ENCODE measurements at regions not wholly inside any gene's neighbourhood (a gene's known extent, or its start where the extent isn't known, plus 50 kb on each side); places are given as distances from the start of the nearest gene placed in this dataset.

DNA sequence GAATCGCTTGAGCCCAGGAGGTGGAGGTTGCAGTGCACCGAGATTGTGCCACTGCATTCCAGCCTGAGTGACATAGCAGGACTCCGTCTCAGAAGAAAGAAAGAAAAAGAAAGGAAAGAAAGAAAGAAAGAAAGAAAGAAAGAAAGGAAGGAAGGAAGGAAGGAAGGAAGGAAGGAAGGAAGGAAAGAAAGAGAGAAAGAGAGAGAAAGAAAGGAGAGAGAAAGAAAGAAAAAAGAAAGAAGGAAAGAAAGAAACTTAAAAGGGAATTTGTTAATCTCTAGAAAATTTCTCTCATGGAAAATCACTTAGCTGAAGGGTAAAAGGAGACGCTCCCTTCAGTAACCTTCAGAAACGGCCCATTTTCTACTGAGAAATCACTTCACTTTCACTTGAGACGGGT is 279.5 kb upstream of the KLF6 start:
- no peak for DNase-seq (ENCODE audit: low read depth)

DNA sequence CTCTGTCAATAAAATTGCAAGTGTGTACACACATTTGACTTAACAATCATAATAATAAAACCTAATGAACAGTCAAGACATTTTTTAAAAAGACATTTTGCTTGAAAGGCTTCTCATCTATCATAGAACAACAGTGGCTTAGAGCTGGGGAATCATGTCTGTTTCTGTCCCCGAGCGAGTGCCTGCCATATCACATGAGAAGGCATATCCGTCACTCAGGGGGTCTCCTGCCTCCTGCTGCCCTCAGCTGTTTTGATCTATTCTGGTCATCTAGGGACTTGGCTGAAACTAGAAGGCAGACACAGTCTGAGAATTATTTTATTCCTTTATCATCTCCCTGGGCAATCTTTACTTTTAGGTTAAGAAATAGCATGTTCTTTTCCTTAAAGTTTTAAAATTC is 278.7 kb upstream of the KLF6 start:
- DNase-seq (ENCODE audit: low read depth): no peak

DNA sequence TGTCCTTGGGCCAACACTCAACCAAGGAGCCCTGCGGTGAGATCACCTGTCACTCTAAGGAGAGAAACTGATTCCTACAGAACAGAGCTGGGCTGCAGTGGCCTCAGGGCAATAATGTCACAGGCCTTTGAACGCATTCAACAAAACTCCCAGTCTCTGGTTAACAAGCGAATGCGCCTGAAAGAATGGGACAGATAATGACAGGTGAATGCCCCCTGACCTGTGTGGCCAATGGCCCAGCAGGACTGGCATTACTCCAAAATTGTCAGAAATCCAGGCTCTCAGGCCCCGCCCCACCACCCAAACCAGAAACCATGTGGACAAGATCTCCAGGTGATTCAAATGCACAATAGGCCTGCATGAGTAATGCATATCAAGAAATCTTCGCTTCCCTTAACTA is 277.7 kb upstream of the KLF6 start:
- no peak for DNase-seq (ENCODE audit: low read depth)

DNA sequence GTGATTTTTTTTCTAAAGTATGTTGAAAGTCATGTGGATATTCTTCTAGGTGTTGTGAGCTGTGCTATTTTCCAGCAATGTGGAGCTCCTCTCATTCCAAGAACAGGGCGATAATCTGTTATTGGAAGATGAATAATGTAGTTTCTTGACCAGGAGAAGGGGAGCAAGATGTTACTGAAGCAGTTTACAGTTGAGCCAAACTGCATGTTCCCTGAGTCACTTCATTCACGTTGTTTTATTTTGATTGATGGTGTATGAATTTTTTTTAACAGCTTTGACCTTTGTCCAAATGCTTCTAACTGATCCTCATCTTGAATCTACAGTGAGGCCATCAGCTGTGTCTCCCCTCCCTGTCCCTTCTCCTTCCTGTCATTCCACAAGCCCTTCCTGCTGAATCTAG is 277.1 kb upstream of the KLF6 start:
- DNase-seq (ENCODE audit: low read depth): no peak

DNA sequence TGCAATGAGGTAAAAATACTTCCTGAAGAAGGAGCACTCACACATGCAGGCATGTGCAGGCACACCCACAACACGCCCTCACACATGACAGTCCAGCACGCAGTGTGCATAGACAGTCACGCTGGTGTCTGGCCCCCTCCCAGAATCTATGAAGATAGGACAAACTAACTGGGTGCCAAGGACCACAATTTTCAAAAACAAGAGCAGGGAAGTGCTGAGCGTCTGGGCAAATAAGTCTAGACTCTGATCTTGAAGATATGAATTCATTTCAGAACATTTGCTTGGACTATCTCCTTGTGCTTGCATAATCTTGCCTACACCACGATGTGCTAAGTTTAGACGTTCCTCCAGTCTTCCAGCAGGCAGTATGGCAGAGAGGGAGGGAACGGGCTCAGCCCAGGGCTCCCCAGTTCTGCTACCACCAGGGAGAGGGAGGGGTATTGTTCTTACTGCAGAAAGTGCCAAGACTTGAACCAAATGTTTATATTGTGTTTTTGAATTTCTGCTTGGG is 276.5 kb upstream of the KLF6 start:
- no peak for DNase-seq (ENCODE audit: low read depth)

DNA sequence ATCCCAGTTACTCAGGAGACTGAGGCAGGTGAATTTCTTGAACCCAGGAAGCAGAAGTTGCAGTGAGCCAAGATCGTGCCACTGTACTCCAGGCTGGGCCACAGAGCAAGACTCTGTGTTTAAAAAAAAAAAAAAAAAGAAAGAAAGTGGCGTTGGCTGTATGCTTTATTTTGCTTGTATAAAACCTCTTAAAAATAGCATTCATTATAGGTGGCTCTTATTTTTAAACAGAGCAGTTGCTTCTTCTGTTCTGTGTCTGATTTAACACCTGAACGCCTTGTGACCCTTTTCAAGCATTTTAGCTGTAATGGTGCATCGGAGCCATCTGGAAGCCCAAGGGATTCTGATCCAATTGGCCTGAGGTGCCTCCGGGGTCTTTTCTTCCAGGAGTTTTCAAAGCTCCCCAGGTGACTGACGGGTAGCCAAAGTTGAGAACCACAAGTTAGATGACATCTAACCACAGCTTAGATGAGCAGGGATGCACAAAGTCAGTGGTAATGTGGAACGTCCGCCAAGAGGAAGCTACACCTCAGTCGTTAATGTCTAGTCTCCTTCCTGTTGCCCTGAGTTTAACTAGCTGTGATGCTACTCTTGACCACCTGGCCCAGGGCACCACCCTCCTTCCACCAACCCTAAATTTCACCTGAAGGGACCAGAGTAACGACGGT is 274.6 kb upstream of the KLF6 start:
- DNase-seq (ENCODE audit: low read depth): no peak

DNA sequence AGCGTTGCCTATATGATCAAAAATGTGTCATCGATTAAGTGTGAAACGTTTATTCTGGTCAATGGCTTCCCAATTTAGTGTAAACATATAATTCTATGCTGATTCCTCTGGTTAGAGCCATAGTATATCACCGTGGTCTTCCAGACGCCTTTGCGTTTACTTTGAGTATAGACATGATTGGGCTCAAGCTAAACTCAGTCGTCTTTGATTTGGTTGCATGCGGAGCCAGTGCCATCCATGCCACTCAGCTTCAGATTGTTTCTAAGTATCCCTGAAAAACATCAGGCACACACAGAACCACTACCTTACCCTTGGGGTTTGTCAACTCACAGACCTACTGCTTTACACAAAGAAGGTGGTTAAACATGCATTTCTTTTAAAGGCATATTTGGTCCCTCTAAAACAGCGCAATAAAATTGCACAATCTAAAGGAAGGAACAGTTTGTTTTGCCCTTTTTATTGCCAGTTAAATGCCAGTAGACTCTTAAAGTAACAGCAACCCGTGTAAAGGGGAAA is 273.6 kb upstream of the KLF6 start:
- no peak for DNase-seq (ENCODE audit: low read depth)

DNA sequence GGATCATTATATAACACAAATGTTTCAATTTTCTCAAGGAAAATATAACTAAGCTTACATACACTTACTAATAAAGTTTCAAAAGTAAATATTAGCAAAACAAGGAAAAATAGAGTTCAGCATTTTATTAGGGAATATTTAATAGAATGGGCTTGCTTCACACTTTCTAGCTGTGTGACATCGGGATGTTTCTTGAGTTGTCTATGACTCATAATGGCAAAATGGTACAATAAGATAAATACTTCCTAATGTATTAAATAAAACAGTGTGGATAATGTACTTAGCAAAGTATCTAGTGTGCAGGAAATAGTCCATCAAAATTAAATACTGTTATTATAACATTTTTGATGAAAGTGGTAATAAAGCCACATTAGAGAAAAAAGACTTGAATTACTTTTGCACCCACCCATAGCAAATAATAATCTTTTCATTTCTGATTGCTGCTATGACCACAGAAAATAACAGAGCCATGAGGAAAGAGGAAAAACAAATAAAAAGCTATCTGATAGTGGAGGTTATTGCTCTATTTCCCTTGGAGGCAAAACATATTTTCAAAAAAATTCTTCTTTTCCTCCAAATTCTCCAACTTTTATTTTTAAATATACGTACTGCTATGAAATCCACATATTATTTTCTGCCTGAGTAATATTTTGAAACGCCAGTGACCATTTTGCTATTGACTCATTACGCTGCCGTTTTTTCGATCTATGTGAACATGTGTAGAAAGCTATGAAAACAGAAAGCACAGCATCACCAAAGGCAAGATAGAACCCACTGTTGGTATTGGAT is 272.9 kb upstream of the KLF6 start:
- DNase-seq (ENCODE audit: low read depth): no peak

DNA sequence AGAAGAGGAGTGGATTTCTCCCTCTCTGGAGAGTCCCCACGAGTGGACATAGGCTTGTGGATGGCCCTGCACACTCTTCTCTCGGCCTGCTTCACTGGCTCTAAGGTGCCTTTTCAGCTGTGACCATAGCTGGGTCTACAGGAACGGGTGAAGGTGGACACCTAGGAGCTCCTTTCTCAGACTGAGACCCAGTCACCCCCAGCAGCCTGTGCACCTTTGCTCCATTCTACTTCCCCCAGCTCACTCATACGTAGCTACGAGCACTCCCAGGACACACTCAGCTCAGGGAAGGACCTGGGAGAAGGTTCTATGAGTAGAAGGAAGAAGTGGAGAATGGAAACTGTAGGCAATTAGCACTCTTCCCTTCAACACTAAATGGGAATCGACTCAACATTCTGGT is 272.0 kb upstream of the KLF6 start:
- no peak for DNase-seq (ENCODE audit: low read depth)

DNA sequence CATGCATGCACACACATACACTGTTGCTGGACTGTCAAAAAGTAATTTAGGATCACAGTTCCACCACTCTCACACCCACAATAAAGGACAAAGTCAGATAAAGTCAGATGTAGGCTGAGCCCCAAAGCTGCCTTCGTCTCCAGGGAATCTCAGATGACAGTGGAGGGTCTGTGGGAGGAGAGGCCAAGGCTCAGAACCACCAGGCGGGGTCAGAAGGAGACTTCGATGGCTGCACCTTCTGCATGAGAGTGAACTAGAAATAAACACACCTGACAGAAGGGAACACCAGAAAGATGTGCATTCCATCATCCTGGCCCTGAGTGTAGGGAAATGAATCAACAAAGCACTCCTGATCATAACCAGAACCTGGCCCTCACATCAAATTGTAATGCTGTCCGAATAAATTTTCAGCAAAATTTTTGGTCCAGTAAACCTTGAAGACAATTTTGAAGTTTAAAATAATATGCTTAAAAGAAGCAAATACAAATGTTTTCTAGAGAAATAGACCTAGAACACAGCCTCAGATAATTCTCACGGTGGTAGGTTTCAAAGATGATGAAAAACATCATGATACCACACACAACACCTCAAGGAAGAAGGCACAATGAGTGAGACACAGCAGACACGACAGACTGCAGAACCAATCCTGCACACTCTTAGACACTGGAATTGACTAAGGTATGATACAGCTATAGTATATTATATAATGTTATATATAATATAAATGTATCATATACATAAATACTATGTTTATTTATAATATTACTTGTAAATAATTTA is 269.8 kb upstream of the KLF6 start:
- no peak for DNase-seq (ENCODE audit: low read depth)

DNA sequence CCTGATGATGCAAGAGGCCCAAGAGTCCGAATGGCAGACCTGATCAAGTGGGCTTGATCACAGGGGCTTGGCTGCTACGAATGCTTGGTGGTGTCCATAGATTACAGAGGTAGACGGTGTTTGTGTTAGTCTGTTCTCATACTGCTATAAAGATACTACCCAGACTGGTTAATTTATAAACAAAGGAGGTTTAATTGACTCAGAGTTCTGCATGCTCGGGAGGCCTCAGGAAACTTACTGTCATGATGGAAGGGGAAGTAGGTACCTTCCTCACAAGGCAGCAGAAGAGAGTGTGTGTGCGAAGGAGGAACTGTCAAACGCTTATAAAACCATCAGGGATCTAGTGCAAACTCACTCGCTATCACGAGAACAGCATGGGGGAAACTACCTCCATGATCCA is 268.9 kb upstream of the KLF6 start:
- no peak for DNase-seq (ENCODE audit: low read depth)

DNA sequence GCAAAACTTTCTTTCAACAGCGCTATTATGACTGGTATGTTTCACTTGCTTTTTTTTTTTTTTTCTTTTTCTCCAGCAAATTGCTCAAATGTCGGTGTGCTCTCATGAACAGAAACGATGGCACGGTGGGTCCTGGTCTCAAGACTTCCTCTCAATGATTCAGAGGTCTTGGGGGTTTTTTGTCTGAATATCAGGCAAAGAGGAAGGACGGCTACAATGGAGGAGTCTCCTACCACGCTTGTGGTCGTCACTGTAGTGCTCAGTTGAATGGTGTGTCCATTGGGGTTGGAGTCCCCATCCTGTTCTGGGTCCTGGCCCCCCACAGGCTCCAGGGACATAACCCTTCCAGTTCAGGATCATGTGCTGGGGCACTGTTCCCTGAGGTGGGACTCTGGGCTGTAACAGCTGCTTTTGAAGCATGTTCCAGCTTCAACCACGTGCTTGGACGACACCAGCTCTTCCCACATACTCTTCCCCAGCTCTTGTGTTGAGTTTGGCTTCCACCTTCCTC is 266.7 kb upstream of the KLF6 start:
- peak; percentile 37 for DNase-seq (ENCODE audit: low read depth)

DNA sequence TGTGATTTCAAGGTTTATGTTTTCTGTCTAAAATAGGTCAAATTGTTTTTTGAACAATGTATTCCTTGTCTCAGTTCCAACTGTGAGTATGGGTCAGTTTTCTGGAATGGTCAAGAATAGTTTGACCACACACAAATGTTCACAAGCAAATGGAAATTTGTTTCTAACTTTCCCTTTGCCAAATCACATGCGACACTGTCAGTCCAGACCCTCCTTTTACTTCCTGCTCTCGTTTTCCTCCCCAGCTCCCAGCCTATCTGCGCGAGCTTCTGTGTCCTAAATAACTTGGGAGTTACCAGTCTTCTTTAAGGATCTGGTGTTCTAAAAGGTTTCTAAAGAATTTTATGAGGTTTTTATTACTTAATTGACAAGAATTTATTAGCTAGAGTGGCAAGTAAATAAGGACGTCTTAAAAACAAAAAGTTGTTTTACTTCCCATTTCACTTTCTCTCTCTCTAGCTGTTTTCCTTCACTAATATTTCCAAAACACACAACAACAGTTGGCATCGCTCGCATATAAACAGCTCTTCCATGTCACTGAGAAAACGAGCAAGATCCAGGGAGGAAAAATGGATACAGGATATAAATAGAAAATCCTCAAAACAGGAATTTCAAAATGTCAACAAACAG is 266.1 kb upstream of the KLF6 start:
- DNase-seq (ENCODE audit: low read depth): peak; percentile 75

DNA sequence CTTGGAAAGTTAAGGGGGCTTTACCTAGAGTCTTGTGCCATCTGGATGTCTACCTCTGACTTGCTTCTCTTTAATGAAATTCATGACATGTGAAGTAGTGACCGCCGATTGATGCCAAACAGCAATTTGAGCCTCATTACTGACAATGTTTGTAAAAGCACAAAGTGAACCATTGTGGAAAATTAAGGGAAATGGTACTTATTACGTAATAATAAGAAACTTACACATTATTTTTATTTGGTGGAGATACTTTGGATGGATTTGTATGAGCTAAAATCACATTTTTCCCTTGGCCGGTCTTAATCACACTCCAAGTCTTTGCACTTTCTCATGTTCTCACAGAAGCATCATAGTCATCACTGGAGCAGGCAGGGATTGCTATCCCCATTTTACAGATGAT is 265.1 kb upstream of the KLF6 start:
- DNase-seq (ENCODE audit: low read depth): no peak

DNA sequence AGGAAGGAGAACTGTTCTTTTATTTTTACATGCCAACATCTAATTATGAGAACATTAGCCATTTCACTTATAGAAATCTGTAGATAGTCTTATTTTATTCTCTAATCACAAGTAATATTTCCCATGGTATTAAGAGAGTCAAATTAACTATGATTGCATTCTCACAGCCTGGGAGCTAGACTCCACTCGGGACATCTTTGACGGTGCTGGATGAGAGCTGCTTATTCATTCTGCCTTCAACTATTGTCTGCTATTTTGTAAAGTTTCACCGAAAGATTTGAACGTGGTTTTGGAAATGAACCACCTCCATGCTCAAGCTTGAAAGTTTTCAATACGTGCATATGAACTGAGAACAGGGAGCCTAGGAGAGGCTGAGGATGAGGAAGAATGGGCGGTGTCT is 264.3 kb upstream of the KLF6 start:
- no peak for DNase-seq (ENCODE audit: low read depth)

DNA sequence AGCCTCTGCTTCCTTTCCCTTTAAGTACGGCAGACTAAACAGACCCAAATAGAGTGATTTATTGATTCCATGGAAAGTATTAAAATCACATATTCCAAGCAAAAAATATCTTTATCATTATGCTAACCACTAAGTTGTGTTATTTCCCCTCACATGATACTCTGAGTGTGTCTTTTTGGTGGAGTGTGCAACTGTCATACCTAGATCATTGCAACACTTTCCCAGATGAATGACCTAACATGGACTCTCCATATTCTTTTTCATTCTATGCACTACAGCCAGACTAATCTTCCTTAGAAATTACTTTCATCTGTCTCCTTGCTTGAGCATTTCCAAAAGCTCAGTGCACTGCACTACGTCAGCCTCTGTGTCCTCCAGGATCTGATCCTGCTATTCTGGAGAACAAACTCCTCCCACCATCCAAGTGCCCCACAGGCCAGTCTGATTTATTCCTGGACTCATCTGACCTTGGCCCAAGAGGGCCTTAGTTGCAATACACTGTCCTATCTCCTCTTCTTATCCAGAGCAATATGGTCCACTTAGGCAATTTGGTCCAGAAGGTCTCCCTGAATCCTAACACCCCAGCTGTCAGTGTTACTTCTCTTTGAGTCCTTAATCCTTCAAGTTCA is 263.3 kb upstream of the KLF6 start:
- no peak for DNase-seq (ENCODE audit: low read depth)

DNA sequence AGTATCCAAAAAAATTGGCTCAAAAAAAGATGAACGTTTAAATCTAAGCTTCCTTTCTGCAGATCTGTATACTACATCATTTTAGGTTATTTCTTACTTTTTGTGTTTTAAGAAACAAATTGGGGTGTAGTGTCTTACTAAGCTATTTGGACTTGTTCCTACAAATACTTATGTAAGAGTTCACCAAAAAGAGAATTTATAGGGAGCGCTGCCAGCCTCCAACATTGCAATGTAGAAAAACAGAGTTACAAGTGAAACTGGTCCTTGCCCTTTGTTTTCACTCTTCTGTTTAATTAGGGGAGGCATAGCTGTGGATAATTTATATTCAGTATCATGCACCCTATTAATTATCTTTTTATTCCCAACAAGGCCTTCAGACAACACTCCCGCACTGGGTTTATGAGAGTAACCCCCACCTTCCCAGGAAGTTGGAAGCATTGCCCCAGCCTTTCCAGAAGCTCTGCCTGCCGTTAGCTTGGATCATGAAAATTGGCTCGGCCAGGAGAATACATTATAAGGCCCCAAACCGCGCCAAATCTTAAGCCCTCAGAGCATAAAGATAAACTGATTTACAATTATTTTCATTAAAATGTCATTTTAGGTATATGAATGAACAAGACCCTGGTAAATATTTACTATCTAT is 261.8 kb upstream of the KLF6 start:
- DNase-seq (ENCODE audit: low read depth): no peak

DNA sequence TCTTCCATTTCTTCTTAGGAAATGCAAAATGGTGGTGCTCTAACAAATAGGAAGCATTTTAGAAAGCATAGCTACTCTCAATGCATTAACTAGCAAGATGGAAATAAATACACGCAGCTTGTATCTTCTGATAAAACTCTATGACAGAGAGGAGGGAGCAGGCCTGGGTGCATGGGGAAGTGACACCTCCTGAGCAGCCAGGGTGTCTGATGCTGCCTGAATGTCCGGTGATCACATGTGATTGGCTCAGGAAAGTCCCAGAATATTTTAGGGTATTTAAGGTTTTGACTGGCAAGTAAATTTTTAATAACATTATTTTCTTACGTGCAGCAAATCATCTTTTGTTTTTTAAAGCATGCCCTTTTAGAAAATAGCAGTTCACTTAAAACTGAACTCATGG is 261.0 kb upstream of the KLF6 start:
- no peak for DNase-seq (ENCODE audit: low read depth)

DNA sequence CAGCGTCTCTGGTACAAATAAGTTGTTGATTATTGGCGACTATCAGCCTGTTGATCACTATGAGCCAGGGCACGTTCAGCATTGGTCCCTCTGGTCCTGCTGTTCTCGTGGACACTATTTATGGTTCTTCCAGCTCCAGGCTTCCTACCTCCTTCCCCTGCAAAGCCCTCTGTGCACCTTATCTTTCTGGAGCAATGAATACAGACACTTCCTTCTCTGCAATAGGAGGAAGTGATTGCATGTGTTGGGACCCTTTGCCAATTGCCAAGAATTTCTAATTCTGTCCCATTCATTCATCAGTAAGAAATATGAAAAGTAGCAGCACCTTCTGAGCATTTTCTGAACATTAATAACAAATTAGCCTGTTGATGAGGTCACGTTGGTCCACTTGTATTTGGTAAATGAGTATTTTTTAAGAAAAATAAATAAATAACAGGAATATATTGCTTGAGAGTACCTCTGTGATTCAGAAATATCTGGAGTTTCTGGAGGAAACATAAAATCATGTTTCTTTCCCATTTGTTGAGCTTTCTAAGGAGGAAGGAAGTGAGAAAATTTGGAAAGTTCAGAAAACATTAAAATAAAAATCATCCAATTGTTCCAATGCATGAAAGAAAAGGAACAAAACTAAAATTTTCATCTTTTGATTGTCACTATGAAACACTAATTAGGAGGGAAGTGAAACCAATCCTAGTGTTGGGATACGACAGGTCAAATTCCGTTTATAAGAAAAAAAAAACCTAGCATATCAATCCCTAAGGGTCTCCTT is 259.1 kb upstream of the KLF6 start:
- DNase-seq (ENCODE audit: low read depth): no peak

All from myocyte (in vitro differentiated cells).